GM12874 (cell line): ENCODE measurements at regions not wholly inside any gene's neighbourhood (a gene's known extent, or its start where the extent isn't known, plus 50 kb on each side); places are given as distances from the start of the nearest gene placed in this dataset.

Source experiments
- TF ChIP-seq, protein P1 (sequence below): IDR thresholded peaks from 2 replicates; pipeline ENCODE4 v1.5.1; 2011; ENCODE audit warnings: low read depth, mild to moderate bottlenecking, control low read depth, low read length, moderate library complexity; ENCODE audit not compliant: insufficient read depth

GRCh38 chr5:44652674-44653073 lies 156.1 kb upstream of the MRPS30 start:
- TF ChIP-seq, protein P1, sequence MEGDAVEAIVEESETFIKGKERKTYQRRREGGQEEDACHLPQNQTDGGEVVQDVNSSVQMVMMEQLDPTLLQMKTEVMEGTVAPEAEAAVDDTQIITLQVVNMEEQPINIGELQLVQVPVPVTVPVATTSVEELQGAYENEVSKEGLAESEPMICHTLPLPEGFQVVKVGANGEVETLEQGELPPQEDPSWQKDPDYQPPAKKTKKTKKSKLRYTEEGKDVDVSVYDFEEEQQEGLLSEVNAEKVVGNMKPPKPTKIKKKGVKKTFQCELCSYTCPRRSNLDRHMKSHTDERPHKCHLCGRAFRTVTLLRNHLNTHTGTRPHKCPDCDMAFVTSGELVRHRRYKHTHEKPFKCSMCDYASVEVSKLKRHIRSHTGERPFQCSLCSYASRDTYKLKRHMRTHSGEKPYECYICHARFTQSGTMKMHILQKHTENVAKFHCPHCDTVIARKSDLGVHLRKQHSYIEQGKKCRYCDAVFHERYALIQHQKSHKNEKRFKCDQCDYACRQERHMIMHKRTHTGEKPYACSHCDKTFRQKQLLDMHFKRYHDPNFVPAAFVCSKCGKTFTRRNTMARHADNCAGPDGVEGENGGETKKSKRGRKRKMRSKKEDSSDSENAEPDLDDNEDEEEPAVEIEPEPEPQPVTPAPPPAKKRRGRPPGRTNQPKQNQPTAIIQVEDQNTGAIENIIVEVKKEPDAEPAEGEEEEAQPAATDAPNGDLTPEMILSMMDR: no peak

- TF ChIP-seq, protein P1: no peak
Measured at GRCh38 chr5:44646016-44646415, 162.7 kb upstream of the MRPS30 start.

GRCh38 chr5:44645502-44645901 lies 163.2 kb upstream of the MRPS30 start:
- TF ChIP-seq, protein P1: no peak

- TF ChIP-seq, protein P1: no peak
Measured at GRCh38 chr5:44644628-44645027, 164.1 kb upstream of the MRPS30 start.

DNA sequence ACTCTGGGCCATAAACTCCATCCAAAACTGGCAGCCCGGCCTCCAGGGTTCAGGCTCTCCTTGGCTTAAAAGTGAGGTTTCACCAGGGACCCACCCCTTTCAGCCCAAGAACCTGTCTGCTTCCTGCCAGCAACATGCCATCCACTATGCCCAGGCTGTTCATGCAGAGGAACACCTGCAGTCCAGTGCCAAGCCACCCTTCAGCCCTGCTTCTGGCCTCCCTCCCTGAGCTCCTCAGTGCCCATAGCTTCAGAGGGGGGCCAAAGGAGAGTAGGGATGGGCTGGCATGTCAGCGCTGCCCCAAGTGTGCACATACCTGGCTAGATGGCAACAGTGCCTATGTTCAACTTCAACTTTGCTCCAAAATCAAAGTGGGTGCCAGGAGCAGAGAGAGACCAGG lies 166.9 kb upstream of the MRPS30 start:
- TF ChIP-seq, protein P1: no peak

- TF ChIP-seq, protein P1: no peak
Measured at GRCh38 chr5:44640945-44641456, 167.7 kb upstream of the MRPS30 start.

DNA sequence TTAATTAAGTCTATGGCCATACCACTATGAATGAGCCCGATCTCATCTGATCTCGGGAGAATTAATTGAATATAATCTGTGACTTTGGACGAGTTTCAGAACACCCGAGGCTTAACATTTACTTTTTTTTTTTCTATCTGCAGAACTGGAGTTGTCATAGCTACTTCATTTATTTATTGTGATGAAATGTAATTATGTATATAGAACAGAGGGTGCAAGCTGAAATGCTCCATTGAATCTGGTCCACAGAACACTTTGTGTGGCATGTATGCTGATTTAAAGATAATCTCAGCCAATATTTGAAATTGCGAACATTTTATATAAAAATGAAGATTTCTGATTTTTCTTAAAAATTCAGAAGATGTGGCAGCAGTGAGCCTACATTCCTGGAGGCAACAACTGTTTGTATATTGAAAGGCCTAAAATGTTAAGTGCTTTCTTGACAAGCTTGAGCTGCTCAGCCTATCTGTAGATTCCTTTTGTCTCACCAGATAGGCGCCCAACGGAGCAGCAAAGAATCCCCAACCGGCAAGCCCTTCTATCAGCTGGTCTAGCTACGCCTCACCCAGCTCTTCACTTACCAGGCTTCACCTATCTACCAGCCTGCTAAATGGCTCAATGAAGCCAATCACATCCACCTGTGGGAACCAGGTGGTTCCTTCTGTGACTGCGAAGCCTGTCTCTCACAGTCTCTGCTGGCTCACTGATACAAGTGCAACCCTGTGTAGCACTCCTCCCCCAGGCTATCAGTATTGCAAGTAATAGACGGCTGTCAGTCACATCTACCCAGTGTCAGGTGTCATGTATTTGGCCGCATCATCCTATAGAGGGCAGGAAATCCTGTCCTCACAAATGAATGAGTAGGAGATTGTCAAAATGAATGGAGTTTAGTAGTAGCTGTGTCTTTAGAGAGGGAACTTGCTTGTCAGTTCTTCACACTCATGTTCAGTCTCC lies 170.6 kb upstream of the MRPS30 start:
- TF ChIP-seq, protein P1: no peak
